ENCODE measurements at regions not wholly inside any gene's neighbourhood (a gene's known extent, or its start where the extent isn't known, plus 50 kb on each side); places are given as distances from the start of the nearest gene placed in this dataset.

DNA sequence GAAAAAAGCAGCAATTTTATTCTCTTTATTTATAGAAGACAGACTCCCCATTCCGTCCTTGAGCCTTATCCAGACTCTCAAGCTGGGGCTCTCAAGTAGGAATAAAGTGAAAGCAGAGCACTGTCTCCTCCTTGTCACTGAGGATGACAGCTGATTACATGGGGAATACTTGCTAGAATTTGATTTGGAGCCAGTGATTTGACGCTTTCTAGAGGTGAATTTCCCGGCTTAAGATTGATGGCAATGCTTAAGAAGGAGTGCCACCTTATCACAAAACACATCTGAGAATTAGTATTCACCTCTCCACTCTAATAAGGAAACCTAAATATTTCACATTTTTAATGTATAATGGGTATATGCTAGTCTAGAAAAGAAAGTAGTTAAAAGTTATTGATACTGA, 135.4 kb upstream of the SLC39A10 start:
- no peak overlapping the region for H2AFZ ChIP-seq
- H3K36me3 ChIP-seq (replicated peaks; ENCODE audit: insufficient read depth, low read depth) = no peaks in the 10 kb centered on the region
- H3K27me3 ChIP-seq = no peaks in the 10 kb centered on the region
- no peaks in the 10 kb centered on the region for H3K9me2 ChIP-seq (replicated peaks; ENCODE audit: insufficient read depth)
- WGBS (ENCODE audit: low lambda C conversion rate, missing lambda C conversion rate) = 75% methylated on average over 3 of the region's 3 CpGs
- H3K9me3 ChIP-seq (ENCODE audit: low read depth) = no peaks in the 10 kb centered on the region
- no peak overlapping the region for H3K27ac ChIP-seq
- no peaks in the 10 kb centered on the region for H3K4me1 ChIP-seq (ENCODE audit: insufficient read depth)
- H3K4me2 ChIP-seq = no peak overlapping the region
- H3K79me2 ChIP-seq = no peaks in the 10 kb centered on the region
- no peak for DNase-seq (ENCODE audit: low spot score)
- TF ChIP-seq, protein P1, sequence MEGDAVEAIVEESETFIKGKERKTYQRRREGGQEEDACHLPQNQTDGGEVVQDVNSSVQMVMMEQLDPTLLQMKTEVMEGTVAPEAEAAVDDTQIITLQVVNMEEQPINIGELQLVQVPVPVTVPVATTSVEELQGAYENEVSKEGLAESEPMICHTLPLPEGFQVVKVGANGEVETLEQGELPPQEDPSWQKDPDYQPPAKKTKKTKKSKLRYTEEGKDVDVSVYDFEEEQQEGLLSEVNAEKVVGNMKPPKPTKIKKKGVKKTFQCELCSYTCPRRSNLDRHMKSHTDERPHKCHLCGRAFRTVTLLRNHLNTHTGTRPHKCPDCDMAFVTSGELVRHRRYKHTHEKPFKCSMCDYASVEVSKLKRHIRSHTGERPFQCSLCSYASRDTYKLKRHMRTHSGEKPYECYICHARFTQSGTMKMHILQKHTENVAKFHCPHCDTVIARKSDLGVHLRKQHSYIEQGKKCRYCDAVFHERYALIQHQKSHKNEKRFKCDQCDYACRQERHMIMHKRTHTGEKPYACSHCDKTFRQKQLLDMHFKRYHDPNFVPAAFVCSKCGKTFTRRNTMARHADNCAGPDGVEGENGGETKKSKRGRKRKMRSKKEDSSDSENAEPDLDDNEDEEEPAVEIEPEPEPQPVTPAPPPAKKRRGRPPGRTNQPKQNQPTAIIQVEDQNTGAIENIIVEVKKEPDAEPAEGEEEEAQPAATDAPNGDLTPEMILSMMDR (IDR thresholded peaks at IDR 0.05; ENCODE audit: poor library complexity) = no peak
- no peak for TF ChIP-seq EZH2 (IDR thresholded peaks at IDR 0.05; ENCODE audit: borderline replicate concordance)
- TF ChIP-seq EZH2phosphoT487 (IDR thresholded peaks at IDR 0.05; ENCODE audit: low read depth, severe bottlenecking, unreplicated experiment) = no peak
- H4K20me1 ChIP-seq (ENCODE audit: insufficient read depth, poor library complexity, severe bottlenecking) = no peaks in the 10 kb centered on the region
- no peak overlapping the region for H3K4me3 ChIP-seq

DNA sequence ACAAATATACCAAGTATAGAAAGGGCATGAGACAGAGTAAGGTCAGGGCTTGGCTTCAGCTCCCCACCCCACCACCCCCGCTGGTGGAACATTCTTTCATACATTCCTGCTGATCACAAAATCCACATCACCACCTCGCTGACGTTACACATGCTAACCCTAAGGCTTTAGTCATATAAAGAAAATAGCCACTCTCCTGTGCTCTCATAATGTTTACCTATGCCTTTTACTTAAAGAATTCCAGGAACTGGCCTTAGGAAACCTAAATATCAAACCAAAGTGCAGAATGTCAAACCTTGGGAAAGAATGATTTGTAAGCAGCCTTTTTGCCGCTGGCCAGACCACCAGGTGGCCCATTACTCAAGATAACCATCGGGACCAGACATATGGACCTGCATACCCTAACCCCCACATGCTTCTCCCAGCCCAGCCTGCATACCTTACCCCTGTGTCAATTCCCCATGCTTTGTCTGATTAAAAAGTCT, 136.3 kb upstream of the SLC39A10 start:
- H3K4me2 ChIP-seq = no peak overlapping the region
- H3K27me3 ChIP-seq = no peaks in the 10 kb centered on the region
- no peak for TF ChIP-seq EZH2 (IDR thresholded peaks at IDR 0.05; ENCODE audit: borderline replicate concordance)
- TF ChIP-seq, protein P1 (IDR thresholded peaks at IDR 0.05; ENCODE audit: poor library complexity) = no peak
- TF ChIP-seq EZH2phosphoT487 (IDR thresholded peaks at IDR 0.05; ENCODE audit: low read depth, severe bottlenecking, unreplicated experiment) = no peak
- WGBS (ENCODE audit: low lambda C conversion rate, missing lambda C conversion rate) = 32% methylated on average over 5 of the region's 5 CpGs
- H3K9me3 ChIP-seq (ENCODE audit: low read depth) = no peaks in the 10 kb centered on the region
- no peak overlapping the region for H3K27ac ChIP-seq
- H4K20me1 ChIP-seq (ENCODE audit: insufficient read depth, poor library complexity, severe bottlenecking) = no peaks in the 10 kb centered on the region
- no peaks in the 10 kb centered on the region for H3K4me1 ChIP-seq (ENCODE audit: insufficient read depth)
- H2AFZ ChIP-seq = no peak overlapping the region
- no peak overlapping the region for H3K4me3 ChIP-seq
- H3K79me2 ChIP-seq = no peaks in the 10 kb centered on the region
- H3K36me3 ChIP-seq (replicated peaks; ENCODE audit: insufficient read depth, low read depth) = no peaks in the 10 kb centered on the region
- DNase-seq (ENCODE audit: low spot score) = peak; percentile 41
- H3K9me2 ChIP-seq (replicated peaks; ENCODE audit: insufficient read depth) = no peaks in the 10 kb centered on the region

DNA sequence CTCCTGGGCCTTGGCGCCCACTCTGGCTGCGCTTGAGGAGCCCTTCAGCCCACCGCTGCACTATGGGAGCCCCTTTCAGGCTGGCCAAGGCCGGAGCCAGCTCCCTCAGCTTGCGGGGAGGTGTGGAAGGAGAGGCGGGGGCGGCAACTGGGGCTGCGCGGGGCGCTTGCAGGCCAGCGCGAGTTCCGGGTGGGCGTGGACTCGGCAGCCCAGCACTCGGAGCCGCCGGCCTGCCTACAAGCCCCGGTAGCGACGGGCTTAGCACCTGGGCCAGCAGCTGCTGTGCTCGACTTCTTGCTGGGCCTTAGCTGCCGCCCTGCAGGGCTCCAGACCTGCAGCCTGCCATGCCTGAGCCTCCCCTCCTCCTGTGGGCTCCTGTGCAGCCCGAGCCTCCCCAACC, 141.5 kb upstream of the SLC39A10 start:
- Histone ChIP-seq H4K20me1 (ENCODE audit: insufficient read depth, poor library complexity, severe bottlenecking) (no peaks in the 10 kb centered on the region), H3K27me3 (no peaks in the 10 kb centered on the region), H3K27ac (no peak overlapping the region), H3K4me2 (no peak overlapping the region), H3K9me3 (ENCODE audit: low read depth) (no peaks in the 10 kb centered on the region), H3K4me1 (ENCODE audit: insufficient read depth) (no peaks in the 10 kb centered on the region), H2AFZ (no peak overlapping the region), H3K4me3 (no peak overlapping the region), H3K36me3 (replicated peaks; ENCODE audit: insufficient read depth, low read depth) (no peaks in the 10 kb centered on the region), H3K9me2 (replicated peaks; ENCODE audit: insufficient read depth) (no peaks in the 10 kb centered on the region), H3K79me2 (no peaks in the 10 kb centered on the region)
- no peak for DNase-seq (ENCODE audit: low spot score)
- TF ChIP-seq, protein P1 (IDR thresholded peaks at IDR 0.05; ENCODE audit: poor library complexity) = no peak
- no peak for TF ChIP-seq EZH2phosphoT487 (IDR thresholded peaks at IDR 0.05; ENCODE audit: low read depth, severe bottlenecking, unreplicated experiment)
- TF ChIP-seq EZH2 (IDR thresholded peaks at IDR 0.05; ENCODE audit: borderline replicate concordance) = no peak
- WGBS (ENCODE audit: low lambda C conversion rate, missing lambda C conversion rate) = 98% methylated on average over 15 of the region's 24 CpGs

DNA sequence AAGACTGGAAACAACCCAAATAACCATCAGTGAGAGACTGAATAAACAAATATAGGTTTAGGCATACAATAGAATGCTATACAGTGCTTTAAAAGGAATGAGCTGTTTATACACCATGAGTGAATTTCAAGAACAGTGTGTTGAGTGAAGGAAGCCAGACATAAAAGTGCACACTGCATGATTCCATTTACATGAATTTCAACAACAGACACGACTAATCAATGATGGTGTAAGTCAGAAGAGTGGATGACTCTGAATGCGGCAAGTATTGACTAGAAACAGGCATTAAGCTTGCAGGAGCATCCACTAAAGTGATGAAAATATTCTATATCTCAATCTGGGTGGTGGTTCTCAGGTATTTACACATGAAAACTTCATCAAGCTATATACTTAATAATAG, 142.7 kb upstream of the SLC39A10 start:
- no peak overlapping the region for H2AFZ ChIP-seq
- H3K4me2 ChIP-seq = no peak overlapping the region
- H3K4me3 ChIP-seq = no peak overlapping the region
- H3K4me1 ChIP-seq (ENCODE audit: insufficient read depth) = no peaks in the 10 kb centered on the region
- H3K27ac ChIP-seq = no peak overlapping the region
- H3K9me3 ChIP-seq (ENCODE audit: low read depth) = no peaks in the 10 kb centered on the region
- H4K20me1 ChIP-seq (ENCODE audit: insufficient read depth, poor library complexity, severe bottlenecking) = no peaks in the 10 kb centered on the region
- H3K9me2 ChIP-seq (replicated peaks; ENCODE audit: insufficient read depth) = no peaks in the 10 kb centered on the region
- TF ChIP-seq EZH2phosphoT487 (IDR thresholded peaks at IDR 0.05; ENCODE audit: low read depth, severe bottlenecking, unreplicated experiment) = no peak
- no peak for TF ChIP-seq EZH2 (IDR thresholded peaks at IDR 0.05; ENCODE audit: borderline replicate concordance)
- TF ChIP-seq, protein P1 (IDR thresholded peaks at IDR 0.05; ENCODE audit: poor library complexity) = no peak
- 77% methylated on average over 2 of the region's 2 CpGs for WGBS (ENCODE audit: low lambda C conversion rate, missing lambda C conversion rate)
- H3K79me2 ChIP-seq = no peaks in the 10 kb centered on the region
- H3K36me3 ChIP-seq (replicated peaks; ENCODE audit: insufficient read depth, low read depth) = no peaks in the 10 kb centered on the region
- H3K27me3 ChIP-seq = no peaks in the 10 kb centered on the region
- DNase-seq (ENCODE audit: low spot score) = no peak

Measured in hepatocyte (in vitro differentiated cells).